Amniotic stem cell (primary cell): ENCODE measurements at regions not wholly inside any gene's neighbourhood (a gene's known extent, or its start where the extent isn't known, plus 50 kb on each side); places are given as distances from the start of the nearest gene placed in this dataset.
A peak's percentile ranks its signal among the peaks of the same experiment; 100 is the strongest.

ENCODE experiments used
- DNase-seq: peaks from one replicate; lab custom pipeline; 2025; lab: John Stamatoyannopoulos, UW

GRCh38 chr1:222288053-222288452, 259.9 kb downstream of the HHIPL2 start:
- peak; percentile 17 for DNase-seq

- no peak for DNase-seq
These were observed 261.9 kb downstream of the HHIPL2 start for GRCh38 chr1:222286011-222286410.

- no peak for DNase-seq
These were observed 262.4 kb downstream of the HHIPL2 start for GRCh38 chr1:222285526-222285925.

DNA sequence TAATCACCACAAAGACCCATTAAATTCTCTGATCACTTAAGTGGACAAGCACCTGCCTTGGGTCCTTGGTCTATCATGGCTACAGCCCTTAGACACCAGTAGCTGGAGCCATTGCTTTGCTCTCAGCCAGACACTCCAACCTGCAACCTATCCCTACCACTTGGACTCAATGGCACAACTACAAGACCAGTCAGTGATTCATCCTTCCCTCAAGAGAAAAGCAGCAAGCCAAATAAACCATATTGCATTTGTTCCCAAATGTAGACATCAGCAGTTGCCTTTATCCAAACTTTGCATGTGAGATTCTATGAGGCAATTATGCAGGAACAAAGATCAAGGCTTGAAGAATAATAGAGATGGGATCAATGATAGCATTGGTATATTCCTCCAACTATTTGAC, 263.4 kb downstream of the HHIPL2 start:
- no peak for DNase-seq

- DNase-seq, result no peak
These were observed 264.6 kb downstream of the HHIPL2 start for GRCh38 chr1:222283147-222283768.

DNA sequence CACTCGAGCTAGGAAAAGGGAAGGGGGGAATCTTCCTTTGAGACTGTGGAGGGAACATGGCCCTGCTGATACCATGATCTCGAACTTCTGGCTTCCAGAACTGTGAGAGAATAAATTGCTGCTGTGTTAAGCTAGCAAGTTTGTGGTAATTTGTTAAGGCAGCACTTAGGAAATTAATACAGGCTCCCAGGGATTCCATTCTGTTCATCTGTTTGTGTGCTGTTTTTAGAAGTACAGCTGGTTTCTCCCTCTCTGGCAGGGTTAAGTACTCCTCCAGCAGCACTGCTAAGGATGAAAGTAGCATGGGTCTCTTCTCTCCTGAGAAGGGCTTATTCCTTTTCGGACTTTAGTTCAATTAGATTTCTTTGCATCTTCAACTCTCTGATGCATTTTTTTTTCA, 268.3 kb downstream of the HHIPL2 start:
- DNase-seq, result no peak

DNA sequence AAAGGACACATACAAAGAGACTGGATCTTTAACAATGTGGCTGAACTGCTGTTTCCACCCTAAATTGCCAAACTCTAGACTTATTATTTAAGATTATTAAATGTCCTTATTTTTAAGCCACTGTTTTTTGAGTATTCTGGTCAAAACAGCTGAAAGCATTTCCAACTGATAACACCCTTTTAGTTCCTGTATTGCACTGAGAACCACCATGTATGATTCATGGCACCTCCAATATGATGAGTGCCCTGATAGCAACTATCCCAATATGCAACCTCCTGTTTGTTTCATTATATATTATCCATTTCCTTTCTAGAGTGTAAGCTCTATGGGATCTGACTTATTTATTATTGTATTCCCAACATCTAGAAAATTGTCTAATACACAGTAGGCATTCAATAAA, 269.4 kb downstream of the HHIPL2 start:
- no peak for DNase-seq

DNA sequence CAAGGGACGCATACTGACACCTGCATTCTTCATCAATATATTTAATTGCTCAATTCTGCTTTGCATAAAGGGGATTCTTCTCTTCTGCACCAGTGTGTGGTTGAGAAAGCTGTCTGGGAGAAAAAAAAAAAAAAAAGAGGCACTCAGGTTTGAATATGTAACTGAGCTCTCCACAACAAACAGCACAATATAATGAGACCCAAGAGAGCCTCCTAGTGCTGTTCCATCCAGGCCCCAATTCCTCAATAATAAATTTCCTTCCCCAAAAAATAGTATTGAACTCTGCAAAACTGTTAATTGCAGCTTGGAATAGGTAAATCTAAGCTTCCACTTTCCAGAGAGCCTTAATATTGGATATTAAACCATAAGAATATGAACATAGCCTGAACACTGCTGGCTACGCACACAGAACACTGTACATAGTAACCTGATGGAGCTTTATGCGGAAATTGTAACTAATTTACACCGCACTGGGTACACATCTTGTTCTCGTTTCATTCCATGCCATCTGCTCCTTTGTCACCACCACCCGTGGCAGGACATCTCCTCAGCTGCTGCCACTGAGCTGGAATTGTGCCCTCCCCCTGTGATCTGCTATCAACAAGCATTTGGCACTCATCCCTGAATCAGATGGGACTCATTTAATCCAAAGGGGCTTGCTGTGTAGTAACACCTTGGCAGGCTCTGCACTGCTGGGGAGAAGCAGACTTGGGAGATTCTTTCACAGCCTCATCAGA, 272.0 kb downstream of the HHIPL2 start:
- DNase-seq, result no peak

DNA sequence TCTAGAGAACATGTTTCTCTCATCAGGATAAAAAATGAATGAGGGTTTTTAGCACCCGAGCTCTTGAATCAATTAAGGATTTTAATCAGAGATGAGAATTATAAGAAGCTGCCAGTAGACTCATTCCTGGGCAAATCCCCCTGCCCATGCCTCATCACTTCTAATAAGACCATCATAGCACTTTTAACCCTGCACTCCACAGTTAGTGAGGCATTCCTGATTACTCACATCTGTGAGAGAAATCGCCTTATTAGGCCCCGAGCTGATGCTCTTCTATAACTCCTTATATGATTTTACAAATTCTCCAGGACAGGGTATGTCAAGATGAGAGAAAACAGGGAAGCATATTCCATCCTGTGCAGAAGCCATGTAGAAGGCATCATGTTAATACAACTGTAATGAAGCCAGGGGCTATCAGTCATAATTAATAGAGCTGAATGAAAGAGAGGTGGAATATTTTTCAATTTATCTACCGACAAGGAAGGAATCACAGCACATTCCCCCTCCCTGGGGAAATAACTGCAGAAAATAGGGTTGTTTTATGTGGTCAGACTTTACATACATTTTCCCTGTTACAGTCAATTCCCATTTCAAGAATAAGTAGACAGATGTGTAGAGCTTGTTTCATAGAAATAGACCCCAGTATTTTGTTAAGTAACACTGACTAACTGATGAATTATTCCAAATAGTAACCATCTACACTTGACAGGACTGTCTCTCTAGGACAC, 272.7 kb downstream of the HHIPL2 start:
- no peak for DNase-seq

DNA sequence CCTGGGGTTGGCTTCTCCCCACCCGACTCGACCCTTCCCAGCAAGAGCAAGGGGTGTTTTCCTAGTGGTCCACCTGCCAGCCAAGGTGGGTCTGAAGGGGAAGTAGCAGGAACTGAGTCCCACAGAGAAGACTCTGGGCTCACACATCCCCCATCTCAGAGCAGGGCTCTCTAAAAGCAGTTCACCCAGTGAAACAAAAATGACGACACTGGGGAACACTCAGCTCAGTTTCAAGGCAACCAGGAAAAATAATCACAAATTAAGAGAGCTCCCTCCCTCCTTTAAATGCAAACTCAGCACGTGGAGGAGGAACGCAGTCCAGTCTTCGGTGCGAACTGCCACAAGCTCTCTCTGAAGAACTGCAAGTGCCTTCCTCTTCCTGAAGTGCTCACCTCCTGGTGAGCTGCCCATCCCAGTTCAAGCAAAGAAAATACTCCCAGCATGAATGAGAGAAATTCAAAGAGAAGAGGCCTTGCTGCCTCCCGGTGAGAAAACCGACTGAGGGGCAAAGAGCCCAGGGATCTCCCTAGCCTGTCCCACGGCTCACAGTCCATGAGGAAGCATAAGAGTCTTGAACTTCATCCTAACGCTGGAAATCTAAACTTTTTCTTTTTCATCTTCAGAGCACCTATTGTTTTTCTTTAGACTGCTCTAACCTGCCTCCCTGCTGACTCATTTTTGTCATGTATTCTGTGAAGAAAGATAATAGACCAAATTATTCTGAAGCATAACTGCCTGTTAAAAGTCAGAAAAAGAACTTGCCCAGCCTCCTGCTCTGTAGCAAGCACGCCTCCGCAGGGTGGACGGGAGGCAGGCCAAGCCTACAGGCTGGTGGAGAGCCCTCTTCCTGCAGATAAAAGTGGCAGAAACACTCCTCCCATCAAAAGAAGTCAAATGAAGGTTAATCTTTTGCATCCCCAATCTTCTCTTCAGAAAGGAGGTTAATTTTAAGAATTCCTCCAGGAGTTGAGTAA, 281.4 kb downstream of the HHIPL2 start:
- DNase-seq, result no peak

GRCh38 chr1:222263791-222264190, 284.1 kb downstream of the HHIPL2 start:
- DNase-seq, result no peak

- no peak for DNase-seq
These were observed 290.9 kb downstream of the HHIPL2 start for GRCh38 chr1:222257027-222257426.

GRCh38 chr1:222256058-222256457, 291.8 kb downstream of the HHIPL2 start:
- no peak for DNase-seq

GRCh38 chr1:222252788-222253187, 295.1 kb downstream of the HHIPL2 start:
- DNase-seq, result no peak

DNA sequence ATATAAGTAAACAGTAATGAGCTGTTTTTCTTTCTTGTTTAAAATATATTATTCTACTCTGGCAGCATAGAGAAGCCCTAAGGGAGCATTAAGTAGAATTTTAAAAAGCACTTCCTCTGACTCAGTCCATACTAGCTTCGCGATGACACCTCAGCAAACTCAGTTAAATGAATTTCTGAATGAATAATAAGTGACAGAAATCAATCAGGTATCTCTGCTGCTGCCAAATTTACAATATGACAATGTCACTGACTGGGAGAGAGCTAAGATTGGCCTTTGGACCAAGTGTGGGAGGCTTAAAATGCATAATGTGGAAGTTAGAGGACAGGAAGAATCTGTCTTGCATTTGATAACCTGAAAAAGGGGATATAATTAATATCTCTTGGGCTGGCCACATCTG, 296.1 kb downstream of the HHIPL2 start:
- DNase-seq, result no peak

- peak; percentile 11 for DNase-seq
These were observed 297.5 kb downstream of the HHIPL2 start for GRCh38 chr1:222250376-222250775.

DNA sequence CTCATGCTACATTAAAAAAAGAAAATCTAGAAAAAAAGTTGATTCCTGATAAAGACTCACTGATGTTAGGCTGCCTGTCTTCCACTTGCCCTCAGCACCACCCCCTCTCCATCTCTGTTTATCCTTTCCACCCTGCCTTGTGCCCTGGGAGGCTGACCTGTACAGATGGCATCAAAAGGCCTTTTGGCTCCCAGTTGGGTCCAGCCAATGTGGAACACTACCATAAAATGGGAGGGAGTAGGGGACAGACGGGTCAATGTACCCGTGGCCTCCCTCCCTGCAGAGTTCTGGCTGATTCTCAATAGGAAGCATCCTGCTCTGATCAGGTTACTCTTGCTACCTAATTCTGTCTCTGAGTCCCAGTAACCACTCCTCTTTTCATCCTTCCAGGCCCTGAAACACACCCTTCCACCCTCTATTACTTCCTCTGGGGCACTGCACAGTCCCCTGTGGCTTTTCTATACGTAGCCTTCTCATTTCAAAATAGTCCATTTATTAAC, 300.0 kb downstream of the HHIPL2 start:
- DNase-seq, result no peak

DNA sequence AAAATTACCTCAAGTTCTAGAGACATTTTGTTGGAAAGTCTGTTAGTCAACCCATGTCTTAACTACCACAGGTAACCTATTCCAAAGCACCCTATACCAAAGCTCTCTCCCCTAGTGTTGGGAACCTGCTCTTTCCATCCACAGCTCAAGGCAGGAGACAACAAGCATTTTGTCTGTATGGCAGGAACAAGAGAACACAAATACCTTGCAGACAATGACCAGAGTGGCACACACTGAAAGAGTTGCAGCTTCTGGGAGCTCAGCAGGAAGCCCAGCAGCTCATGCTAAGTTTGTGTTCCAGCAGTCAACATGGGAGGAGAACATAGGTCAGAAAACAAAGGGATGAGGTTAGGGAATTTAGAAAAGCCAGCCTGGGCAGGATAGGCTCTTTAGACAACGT, 300.8 kb downstream of the HHIPL2 start:
- no peak for DNase-seq

DNA sequence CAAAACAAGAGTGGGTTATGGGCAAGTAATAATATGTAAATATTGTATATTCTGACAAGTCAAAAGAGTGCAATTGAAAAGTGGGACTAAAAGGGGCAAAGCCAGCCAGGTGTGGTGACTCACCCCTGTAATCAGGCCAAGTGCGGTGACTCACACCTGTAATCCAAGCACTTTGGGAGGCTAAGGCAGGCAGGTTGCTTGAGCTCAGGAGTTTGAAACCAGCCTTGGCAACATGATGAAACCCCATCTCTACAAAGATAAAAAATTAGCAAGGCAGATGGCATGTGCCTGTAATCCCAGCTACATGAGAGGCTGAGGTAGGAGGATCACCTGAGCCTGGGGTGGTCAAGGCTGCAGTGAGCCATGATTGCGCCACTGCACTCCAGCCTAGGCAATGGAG, 304.0 kb downstream of the HHIPL2 start:
- no peak for DNase-seq

DNA sequence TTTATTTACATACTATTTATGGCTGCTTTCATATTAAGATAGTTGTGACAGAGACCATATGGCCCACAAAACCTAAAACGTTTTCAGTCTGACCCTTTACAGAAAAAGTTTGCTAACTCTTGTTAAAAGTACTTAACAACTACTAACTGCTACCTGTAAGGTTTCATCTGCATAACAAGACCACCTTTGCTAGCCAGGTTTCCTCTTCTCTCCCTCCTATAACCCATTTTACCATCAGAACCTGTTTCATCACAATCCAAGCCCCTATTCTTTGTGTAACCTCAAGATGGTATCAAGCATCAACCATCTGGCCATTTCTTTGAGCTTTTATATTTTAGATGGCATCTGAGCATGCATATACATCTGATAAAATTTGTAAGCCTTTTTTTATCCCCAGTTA, 305.4 kb downstream of the HHIPL2 start:
- DNase-seq, result no peak

GRCh38 chr1:222241410-222241809, 306.5 kb downstream of the HHIPL2 start:
- no peak for DNase-seq
